K562 (cell line): ENCODE measurements at regions not wholly inside any gene's neighbourhood (a gene's known extent, or its start where the extent isn't known, plus 50 kb on each side); places are given as distances from the start of the nearest gene placed in this dataset.

Experiments used
- CREM ChIP-seq: IDR thresholded peaks from 2 replicates; pipeline ENCODE4 v1.6.1; 2014; ENCODE audit warnings: antibody characterized with exemption, low read depth
- CXXC5 ChIP-seq: fragments of 250-450 bp; sonication (Bioruptor Pico); IDR thresholded peaks from 2 replicates; pipeline ENCODE4 v1.8.0; 2022; ENCODE audit warnings: inconsistent platforms, mild to moderate bottlenecking, moderate library complexity
- EGR1 ChIP-seq: fragments of 450-650 bp; conservative IDR thresholded peaks from 2 replicates; pipeline ENCODE4 v1.6.1; 2017; ENCODE audit warnings: mild to moderate bottlenecking
- EHMT2 ChIP-seq: fragments of 450-650 bp; IDR thresholded peaks from 2 replicates; pipeline ENCODE4 v1.6.1; 2018; ENCODE audit warnings: antibody characterized with exemption
- ETV1 ChIP-seq: fragments of 450-650 bp; conservative IDR thresholded peaks from 2 replicates; pipeline ENCODE4 v1.6.1; 2016; ENCODE audit warnings: missing genetic modification characterization, control low read depth, low read depth, missing compliant biosample characterization
- HDAC2 ChIP-seq: fragments of 450-650 bp; IDR thresholded peaks from 2 replicates; pipeline ENCODE4 v1.6.1; 2016; ENCODE audit warnings: mild to moderate bottlenecking
- HDAC3 ChIP-seq: fragments of 450-650 bp; IDR thresholded peaks from 2 replicates; pipeline ENCODE4 v1.6.1; 2018; ENCODE audit warnings: borderline replicate concordance, mild to moderate bottlenecking, moderate library complexity; ENCODE audit not compliant: partially characterized antibody
- JUND ChIP-seq, 2 experiments: IDR thresholded peaks; 2 replicates in 1 of 2; 3 replicates in 1 of 2; pipeline ENCODE4 v1.6.1; 2011; ENCODE audit warnings: borderline replicate concordance in 2 of 2, low read depth in 2 of 2, low read length in 2 of 2, improper control_type of control experiment in 1 of 2, missing biosample characterization in 1 of 2, missing genetic modification characterization in 1 of 2, missing genetic modification reagents in 1 of 2
- MTA2 ChIP-seq: fragments of 450-650 bp; IDR thresholded peaks from 2 replicates; pipeline ENCODE4 v1.6.1; 2016; ENCODE audit warnings: low read depth
- NR4A1 ChIP-seq, 2 experiments: fragments of 250-450 bp in 1 of 2; fragments of 450-650 bp in 1 of 2; sonication (Bioruptor Pico) in 1 of 2; IDR thresholded peaks; 2 replicates each; pipeline versions ENCODE4 v1.4.0 to v1.6.1; 2016 to 2020; ENCODE audit warnings: mild to moderate bottlenecking in 2 of 2, missing compliant biosample characterization in 1 of 2, missing genetic modification characterization in 1 of 2, moderate library complexity in 1 of 2
- NRF1 ChIP-seq, 2 experiments: fragments of 450-650 bp; IDR thresholded peaks in 1 of 2; conservative IDR thresholded peaks in 1 of 2; 2 replicates each; pipeline ENCODE4 v1.6.1; 2014; ENCODE audit warnings: mild to moderate bottlenecking in 2 of 2
- PRPF4 ChIP-seq: fragments of 200-400 bp; formaldehyde crosslinking; IDR thresholded peaks from one replicate; pipeline ENCODE4 v1.6.1; 2017; ENCODE audit warnings: low read length, low read depth, mild to moderate bottlenecking; ENCODE audit not compliant: insufficient read depth, poor library complexity, severe bottlenecking
- TBP ChIP-seq: optimal IDR thresholded peaks from 2 replicates; pipeline ENCODE3; 2011; ENCODE audit warnings: low read depth, low read length, improper control_type of control experiment
- TCF3 ChIP-seq: sonication (generic); formaldehyde crosslinking; IDR thresholded peaks from 2 replicates; pipeline ENCODE4 v1.4.0; 2020; ENCODE audit warnings: mild to moderate bottlenecking, missing genetic modification reagents
- ZNF197 ChIP-seq: fragments of 200-800 bp; sonication (Bioruptor generic); IDR thresholded peaks from 2 replicates; pipeline ENCODE4 v1.6.1; 2016; ENCODE audit warnings: low read depth, missing genetic modification characterization, missing compliant biosample characterization
- ZNF644 ChIP-seq: fragments of 200-800 bp; sonication (Bioruptor generic); IDR thresholded peaks from 2 replicates; pipeline ENCODE4 v1.6.1; 2016; ENCODE audit warnings: low read depth, missing genetic modification characterization, missing compliant biosample characterization
- TF ChIP-seq, protein P1 (sequence below): fragments of 250-450 bp; sonication (Bioruptor Pico); IDR thresholded peaks from 2 replicates; pipeline ENCODE4 v1.8.0; 2022; ENCODE audit warnings: inconsistent platforms, mild to moderate bottlenecking, moderate library complexity, borderline replicate concordance
- TF ChIP-seq, protein P2 (sequence below): fragments of 250-450 bp; sonication (Bioruptor Pico); IDR thresholded peaks from 2 replicates; pipeline ENCODE4 v1.4.0; 2020; ENCODE audit warnings: borderline replicate concordance
- TF ChIP-seq, protein P3 (sequence below): fragments of 450-650 bp; IDR thresholded peaks from 2 replicates; pipeline ENCODE4 v1.7.1; 2018; ENCODE audit warnings: mild to moderate bottlenecking, low read depth; ENCODE audit not compliant: partially characterized antibody
- TF ChIP-seq, protein P4 (sequence below), 2 experiments: IDR thresholded peaks; 2 replicates each; pipeline ENCODE4 v1.6.1; 2012; ENCODE audit warnings: improper control_type of control experiment in 2 of 2, low read depth in 2 of 2, low read length in 2 of 2, borderline replicate concordance in 1 of 2

DNA sequence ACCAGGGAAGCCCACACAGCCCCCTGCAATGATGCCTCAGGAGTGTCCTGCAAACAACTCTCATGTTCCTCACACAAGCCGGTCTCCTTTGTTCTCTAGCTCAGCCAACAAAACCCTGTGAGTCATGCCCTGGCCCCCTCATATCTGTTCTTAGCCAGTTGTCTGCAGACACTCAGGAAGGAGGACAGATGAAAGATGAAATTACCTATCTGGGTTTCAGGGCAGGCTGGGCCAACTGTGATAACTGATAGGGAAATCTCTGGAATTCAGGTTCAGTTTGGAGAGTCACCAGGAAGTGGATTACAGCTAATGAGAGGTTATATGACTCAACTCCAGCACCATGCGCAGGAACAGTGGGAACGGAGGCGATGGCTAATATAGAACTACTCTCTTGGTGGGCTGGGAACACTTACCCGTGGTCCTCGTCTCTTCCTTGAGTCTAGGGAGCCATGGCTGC lies 352.0 kb upstream of the ADAMTS9 start (continued):
- no peak for TF ChIP-seq EHMT2
- TF ChIP-seq, protein P1, sequence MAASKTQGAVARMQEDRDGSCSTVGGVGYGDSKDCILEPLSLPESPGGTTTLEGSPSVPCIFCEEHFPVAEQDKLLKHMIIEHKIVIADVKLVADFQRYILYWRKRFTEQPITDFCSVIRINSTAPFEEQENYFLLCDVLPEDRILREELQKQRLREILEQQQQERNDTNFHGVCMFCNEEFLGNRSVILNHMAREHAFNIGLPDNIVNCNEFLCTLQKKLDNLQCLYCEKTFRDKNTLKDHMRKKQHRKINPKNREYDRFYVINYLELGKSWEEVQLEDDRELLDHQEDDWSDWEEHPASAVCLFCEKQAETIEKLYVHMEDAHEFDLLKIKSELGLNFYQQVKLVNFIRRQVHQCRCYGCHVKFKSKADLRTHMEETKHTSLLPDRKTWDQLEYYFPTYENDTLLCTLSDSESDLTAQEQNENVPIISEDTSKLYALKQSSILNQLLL (CRISPR knock-in tag), result no peak
- TF ChIP-seq HDAC2, result peak; percentile 92
- TF ChIP-seq ETV1 (tag), result peak; percentile 82
- peak; percentile 58 for TF ChIP-seq CXXC5 (CRISPR knock-in tag)
- TF ChIP-seq, protein P2, sequence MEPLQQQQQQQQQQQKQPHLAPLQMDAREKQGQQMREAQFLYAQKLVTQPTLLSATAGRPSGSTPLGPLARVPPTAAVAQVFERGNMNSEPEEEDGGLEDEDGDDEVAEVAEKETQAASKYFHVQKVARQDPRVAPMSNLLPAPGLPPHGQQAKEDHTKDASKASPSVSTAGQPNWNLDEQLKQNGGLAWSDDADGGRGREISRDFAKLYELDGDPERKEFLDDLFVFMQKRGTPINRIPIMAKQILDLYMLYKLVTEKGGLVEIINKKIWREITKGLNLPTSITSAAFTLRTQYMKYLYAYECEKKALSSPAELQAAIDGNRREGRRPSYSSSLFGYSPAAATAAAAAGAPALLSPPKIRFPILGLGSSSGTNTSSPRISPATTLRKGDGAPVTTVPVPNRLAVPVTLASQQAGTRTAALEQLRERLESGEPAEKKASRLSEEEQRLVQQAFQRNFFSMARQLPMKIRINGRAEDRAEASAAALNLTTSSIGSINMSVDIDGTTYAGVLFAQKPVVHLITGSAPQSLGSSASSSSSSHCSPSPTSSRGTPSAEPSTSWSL (CRISPR knock-in tag), result no peak
- TF ChIP-seq MTA2, result peak; percentile 99
- TF ChIP-seq ZNF197 (CRISPR knock-in tag), result peak; percentile 82; the same call in 1 of the 2 replicates
- TF ChIP-seq TBP, result peak; percentile 47
- TF ChIP-seq ZNF644 (tag), result peak; percentile 73; the same call in 1 of the 2 replicates
- TF ChIP-seq, protein P3, sequence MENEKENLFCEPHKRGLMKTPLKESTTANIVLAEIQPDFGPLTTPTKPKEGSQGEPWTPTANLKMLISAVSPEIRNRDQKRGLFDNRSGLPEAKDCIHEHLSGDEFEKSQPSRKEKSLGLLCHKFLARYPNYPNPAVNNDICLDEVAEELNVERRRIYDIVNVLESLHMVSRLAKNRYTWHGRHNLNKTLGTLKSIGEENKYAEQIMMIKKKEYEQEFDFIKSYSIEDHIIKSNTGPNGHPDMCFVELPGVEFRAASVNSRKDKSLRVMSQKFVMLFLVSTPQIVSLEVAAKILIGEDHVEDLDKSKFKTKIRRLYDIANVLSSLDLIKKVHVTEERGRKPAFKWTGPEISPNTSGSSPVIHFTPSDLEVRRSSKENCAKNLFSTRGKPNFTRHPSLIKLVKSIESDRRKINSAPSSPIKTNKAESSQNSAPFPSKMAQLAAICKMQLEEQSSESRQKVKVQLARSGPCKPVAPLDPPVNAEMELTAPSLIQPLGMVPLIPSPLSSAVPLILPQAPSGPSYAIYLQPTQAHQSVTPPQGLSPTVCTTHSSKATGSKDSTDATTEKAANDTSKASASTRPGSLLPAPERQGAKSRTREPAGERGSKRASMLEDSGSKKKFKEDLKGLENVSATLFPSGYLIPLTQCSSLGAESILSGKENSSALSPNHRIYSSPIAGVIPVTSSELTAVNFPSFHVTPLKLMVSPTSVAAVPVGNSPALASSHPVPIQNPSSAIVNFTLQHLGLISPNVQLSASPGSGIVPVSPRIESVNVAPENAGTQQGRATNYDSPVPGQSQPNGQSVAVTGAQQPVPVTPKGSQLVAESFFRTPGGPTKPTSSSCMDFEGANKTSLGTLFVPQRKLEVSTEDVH, result no peak
- no peak for TF ChIP-seq NR4A1 (CRISPR knock-in tag; IDR thresholded peaks at IDR 0.05)
- TF ChIP-seq NR4A1 (tag; IDR thresholded peaks at IDR 0.05), result peak; percentile 87
- TF ChIP-seq, protein P4, sequence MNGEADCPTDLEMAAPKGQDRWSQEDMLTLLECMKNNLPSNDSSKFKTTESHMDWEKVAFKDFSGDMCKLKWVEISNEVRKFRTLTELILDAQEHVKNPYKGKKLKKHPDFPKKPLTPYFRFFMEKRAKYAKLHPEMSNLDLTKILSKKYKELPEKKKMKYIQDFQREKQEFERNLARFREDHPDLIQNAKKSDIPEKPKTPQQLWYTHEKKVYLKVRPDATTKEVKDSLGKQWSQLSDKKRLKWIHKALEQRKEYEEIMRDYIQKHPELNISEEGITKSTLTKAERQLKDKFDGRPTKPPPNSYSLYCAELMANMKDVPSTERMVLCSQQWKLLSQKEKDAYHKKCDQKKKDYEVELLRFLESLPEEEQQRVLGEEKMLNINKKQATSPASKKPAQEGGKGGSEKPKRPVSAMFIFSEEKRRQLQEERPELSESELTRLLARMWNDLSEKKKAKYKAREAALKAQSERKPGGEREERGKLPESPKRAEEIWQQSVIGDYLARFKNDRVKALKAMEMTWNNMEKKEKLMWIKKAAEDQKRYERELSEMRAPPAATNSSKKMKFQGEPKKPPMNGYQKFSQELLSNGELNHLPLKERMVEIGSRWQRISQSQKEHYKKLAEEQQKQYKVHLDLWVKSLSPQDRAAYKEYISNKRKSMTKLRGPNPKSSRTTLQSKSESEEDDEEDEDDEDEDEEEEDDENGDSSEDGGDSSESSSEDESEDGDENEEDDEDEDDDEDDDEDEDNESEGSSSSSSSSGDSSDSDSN (IDR thresholded peaks at IDR 0.05; ENCODE audit: borderline replicate concordance in 1 of 2, low read depth in 2 of 2, low read length in 2 of 2), result 0 out of 4 replicates have a peak, but pooled peaks of 1 of the 2 experiments have one; percentile 24
- TF ChIP-seq EGR1, result peak; percentile 61
- no peak for TF ChIP-seq PRPF4
- TF ChIP-seq CREM, result peak; percentile 78
- peak; percentile 97 for TF ChIP-seq JUND (IDR thresholded peaks at IDR 0.05; ENCODE audit: borderline replicate concordance, low read depth, low read length)
- peak; percentile 97; the same call in 2 of the 3 replicates for TF ChIP-seq JUND (tag; IDR thresholded peaks at IDR 0.05; ENCODE audit: borderline replicate concordance, low read depth, low read length)
- TF ChIP-seq TCF3, result peak; percentile 99
- peak; percentile 87 to 89 for TF ChIP-seq NRF1 (conservative IDR thresholded peaks at IDR 0.05 in 1 of 2, IDR thresholded peaks at IDR 0.05 in 1 of 2)
- peak; percentile 95 for TF ChIP-seq HDAC3
